ENCODE measurements at regions not wholly inside any gene's neighbourhood (a gene's known extent, or its start where the extent isn't known, plus 50 kb on each side); places are given as distances from the start of the nearest gene placed in this dataset.
"Not testable (repeated sequence)": the region's sequence is repeated elsewhere in the genome, so short reads cannot be mapped to it uniquely, and the experiment has no call there.

- Histone ChIP-seq H3K36me3 (no peaks in the 10 kb centered on the region), H3K4me3 (no peak overlapping the region), H3K27ac (replicated peaks) (no peak overlapping the region), H3K4me1 (no peaks in the 10 kb centered on the region), H3K9me3 (replicated peaks) (peaks cover 10% of the 10 kb centered on the region), H3K27me3 (ENCODE audit: low read depth) (no peaks in the 10 kb centered on the region)
- intact Hi-C loops (cut with micrococcal nuclease) = no loop called here
- DNase-seq = no peak
- TF ChIP-seq CTCF (IDR thresholded peaks at IDR 0.05; ENCODE audit: borderline replicate concordance) = no peak
These were observed 1877.9 kb upstream of the PCDH7 start for GRCh38 chr4:28842271-28842670.

- Histone ChIP-seq H3K27me3 (ENCODE audit: low read depth) (no peaks in the 10 kb centered on the region), H3K27ac (replicated peaks) (no peak overlapping the region), H3K4me3 (no peak overlapping the region), H3K36me3 (no peaks in the 10 kb centered on the region), H3K4me1 (no peaks in the 10 kb centered on the region), H3K9me3 (replicated peaks) (peaks cover 10% of the 10 kb centered on the region)
- no peak for DNase-seq
- intact Hi-C loops (cut with micrococcal nuclease) = no loop called here
- no peak for TF ChIP-seq CTCF (IDR thresholded peaks at IDR 0.05; ENCODE audit: borderline replicate concordance)
These were observed 1875.0 kb upstream of the PCDH7 start for GRCh38 chr4:28845158-28845557.

- intact Hi-C loops (cut with micrococcal nuclease) = not testable (repeated sequence)
These were observed 1863.1 kb upstream of the PCDH7 start for GRCh38 chr4:28857028-28857427.

GRCh38 chr4:28868841-28869240 is 1851.3 kb upstream of the PCDH7 start:
- H3K27me3 ChIP-seq (ENCODE audit: low read depth) = no peaks in the 10 kb centered on the region
- no peak overlapping the region for H3K4me3 ChIP-seq
- TF ChIP-seq CTCF (IDR thresholded peaks at IDR 0.05; ENCODE audit: borderline replicate concordance) = no peak
- peaks cover 4% of the 10 kb centered on the region for H3K9me3 ChIP-seq (replicated peaks)
- no peak for DNase-seq
- intact Hi-C loops (cut with micrococcal nuclease) = no loop called here
- H3K36me3 ChIP-seq = no peaks in the 10 kb centered on the region
- H3K27ac ChIP-seq (replicated peaks) = no peak overlapping the region
- H3K4me1 ChIP-seq = no peaks in the 10 kb centered on the region

More at GRCh38 chr4:28857028-28857427, 1863.1 kb upstream of the PCDH7 start:
- not testable (repeated sequence) for H3K4me3 ChIP-seq; H3K27ac ChIP-seq (replicated peaks); H3K27me3 ChIP-seq (ENCODE audit: low read depth); H3K36me3 ChIP-seq; DNase-seq; H3K4me1 ChIP-seq
- H3K9me3 ChIP-seq (replicated peaks) = peaks cover 34% of the 10 kb centered on the region

- intact Hi-C loops (cut with micrococcal nuclease) = no loop called here
- TF ChIP-seq CTCF (IDR thresholded peaks at IDR 0.05; ENCODE audit: borderline replicate concordance) = no peak
- Histone ChIP-seq H3K27me3 (ENCODE audit: low read depth) (no peaks in the 10 kb centered on the region), H3K4me1 (no peaks in the 10 kb centered on the region), H3K9me3 (replicated peaks) (no peaks in the 10 kb centered on the region), H3K36me3 (no peaks in the 10 kb centered on the region), H3K4me3 (no peak overlapping the region), H3K27ac (replicated peaks) (no peak overlapping the region)
- DNase-seq = no peak
These were observed 1841.0 kb upstream of the PCDH7 start for GRCh38 chr4:28879178-28879577.

- no peak for DNase-seq
- Histone ChIP-seq H3K27ac (replicated peaks) (no peak overlapping the region), H3K9me3 (replicated peaks) (no peaks in the 10 kb centered on the region), H3K4me3 (no peak overlapping the region), H3K4me1 (no peaks in the 10 kb centered on the region), H3K27me3 (ENCODE audit: low read depth) (no peaks in the 10 kb centered on the region), H3K36me3 (no peaks in the 10 kb centered on the region)
- intact Hi-C loops (cut with micrococcal nuclease) = no loop called here
- TF ChIP-seq CTCF (IDR thresholded peaks at IDR 0.05; ENCODE audit: borderline replicate concordance) = no peak
These were observed 1840.3 kb upstream of the PCDH7 start for GRCh38 chr4:28879900-28880299.
